ENCODE measurements at regions not wholly inside any gene's neighbourhood (a gene's known extent, or its start where the extent isn't known, plus 50 kb on each side); places are given as distances from the start of the nearest gene placed in this dataset.
"Not testable (repeated sequence)": the region's sequence is repeated elsewhere in the genome, so short reads cannot be mapped to it uniquely, and the experiment has no call there.

DNA sequence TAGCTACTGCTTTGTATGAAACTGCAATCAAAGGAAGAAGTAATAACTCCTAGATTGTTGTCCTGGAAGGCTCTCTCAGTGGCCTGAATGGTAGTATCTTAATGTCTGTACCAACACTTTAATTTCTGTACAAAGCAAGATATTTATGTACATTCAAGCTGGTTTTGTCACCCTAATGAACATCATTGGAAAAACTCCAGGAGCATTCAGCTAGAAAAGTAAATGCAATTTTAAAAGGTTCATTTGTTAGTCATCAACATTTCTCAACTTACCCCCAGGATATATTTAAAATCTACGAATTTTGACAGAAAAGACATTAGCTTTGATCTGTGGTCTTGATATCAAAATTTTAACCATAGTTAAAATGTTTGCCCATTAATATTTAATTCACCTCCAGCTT, 80.0 kb upstream of the FGF13 start:
- intact Hi-C loops (cut with DNase I) = no loop called here
- no peak for DNase-seq

DNA sequence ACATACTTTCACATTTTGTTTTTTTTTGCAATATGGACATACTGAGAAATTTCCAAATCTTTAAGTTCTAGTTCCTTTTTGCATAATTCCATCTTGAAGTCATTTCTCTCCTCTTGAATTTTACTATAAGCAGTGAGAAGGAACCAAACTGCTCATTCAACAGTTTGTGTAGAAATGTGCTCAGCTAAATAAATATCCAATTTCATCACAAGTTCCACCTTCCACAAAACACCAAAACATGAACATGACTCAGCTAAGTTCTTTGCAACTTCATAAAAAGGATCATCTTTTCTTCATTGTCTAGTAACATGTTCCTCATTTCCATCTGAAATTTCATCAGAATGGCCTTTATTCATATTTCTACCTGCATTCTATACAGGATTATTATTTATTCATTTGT, 77.3 kb upstream of the FGF13 start:
- no peak for DNase-seq
- intact Hi-C loops (cut with DNase I) = no loop called here

DNA sequence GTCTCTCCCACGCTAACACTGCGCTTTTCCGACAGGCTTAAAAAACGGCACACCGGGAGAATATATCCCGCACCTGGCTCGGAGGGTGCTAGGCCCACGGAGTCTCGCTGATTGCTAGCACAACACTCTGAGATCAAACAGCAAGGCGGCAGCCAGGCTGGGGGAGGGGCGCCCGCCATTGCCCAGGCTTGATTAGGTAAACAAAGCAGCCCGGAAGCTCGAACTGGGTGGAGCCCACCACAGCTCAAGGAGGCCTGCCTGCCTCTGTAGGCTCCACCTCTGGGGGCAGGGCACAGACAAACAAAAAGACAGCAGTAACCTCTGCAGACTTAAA, 67.0 kb upstream of the FGF13 start:
- DNase-seq = not testable (repeated sequence)
- intact Hi-C loops (cut with DNase I) = loop anchor here (10.0 kb wide), 1 partner anchor 776 kb away; no protein-coding TSS in a partner anchor

DNA sequence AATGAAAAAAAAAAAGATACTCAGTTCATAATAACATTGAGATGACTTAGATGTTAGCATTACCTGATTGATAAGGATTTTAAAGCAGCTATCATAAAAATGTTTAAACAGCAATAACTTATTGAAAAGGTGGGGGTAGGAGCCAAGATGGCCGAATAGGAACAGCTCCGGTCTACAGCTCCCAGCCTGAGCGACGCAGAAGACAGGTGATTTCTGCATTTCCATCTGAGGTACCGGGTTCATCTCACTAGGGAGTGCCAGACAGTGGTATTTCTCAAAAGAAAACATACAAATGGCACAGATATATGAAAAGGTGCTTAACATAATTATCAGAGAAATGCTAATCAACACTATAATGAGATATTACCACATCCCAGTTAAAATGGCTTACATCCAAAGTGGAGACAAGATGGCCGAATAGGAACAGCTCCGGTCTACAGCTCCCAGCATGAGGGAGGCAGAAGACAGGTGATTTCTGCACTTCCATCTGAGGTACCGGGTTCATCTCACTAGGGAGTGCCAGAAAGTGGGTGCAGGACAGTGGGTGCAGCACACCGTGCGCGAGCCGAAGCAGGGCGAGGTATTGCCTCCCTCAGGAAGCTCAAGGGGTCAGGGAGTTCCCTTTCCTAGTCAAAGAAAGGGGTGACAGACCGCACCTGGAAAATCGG, 66.5 kb upstream of the FGF13 start:
- intact Hi-C loops (cut with DNase I) = loop anchor here (10.0 kb wide), 1 partner anchor 777 kb away; no protein-coding TSS in a partner anchor
- not testable (repeated sequence) for DNase-seq

DNA sequence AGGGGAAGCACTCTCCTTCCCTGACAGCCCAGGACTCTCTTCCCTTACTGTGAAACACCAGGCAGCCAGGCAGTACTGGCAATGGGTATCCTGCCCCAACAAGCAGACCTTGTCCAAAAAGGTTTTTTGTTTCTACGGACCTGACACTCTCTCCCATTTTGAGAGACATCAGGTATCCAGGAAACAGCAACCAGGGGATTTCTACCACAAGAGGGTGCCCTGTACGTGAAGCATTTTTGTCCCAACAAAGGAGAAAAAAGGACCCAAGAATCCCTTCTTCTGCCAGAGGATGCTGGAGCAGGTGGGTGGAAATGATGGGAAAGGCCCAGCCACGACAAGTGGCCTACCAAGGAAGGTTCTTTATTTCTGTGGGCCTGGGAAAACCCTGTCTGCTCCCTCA, 65.7 kb upstream of the FGF13 start:
- DNase-seq = no peak
- intact Hi-C loops (cut with DNase I) = loop anchor here (10.0 kb wide), 1 partner anchor 778 kb away; no protein-coding TSS in a partner anchor

DNA sequence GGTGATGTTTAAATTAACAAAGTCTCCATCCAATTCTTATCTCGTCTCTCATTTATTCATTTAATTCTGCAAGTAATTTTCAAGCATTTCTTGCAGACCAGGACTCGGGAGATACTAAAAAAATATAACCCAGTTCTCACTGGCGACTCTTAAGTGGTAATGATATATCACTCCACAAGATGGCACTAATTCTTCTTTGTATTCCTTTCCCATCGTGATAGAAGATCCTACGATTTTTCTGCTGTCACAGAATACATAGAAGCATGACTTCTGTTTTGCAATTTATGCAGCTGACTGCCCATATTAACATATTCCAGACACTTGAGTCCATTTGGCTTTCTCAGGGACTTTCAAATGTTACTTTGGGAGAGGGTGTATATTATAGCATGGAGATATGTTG, 64.0 kb upstream of the FGF13 start:
- no peak for DNase-seq
- intact Hi-C loops (cut with DNase I) = loop anchor here (10.0 kb wide), 1 partner anchor 779 kb away; no protein-coding TSS in a partner anchor

DNA sequence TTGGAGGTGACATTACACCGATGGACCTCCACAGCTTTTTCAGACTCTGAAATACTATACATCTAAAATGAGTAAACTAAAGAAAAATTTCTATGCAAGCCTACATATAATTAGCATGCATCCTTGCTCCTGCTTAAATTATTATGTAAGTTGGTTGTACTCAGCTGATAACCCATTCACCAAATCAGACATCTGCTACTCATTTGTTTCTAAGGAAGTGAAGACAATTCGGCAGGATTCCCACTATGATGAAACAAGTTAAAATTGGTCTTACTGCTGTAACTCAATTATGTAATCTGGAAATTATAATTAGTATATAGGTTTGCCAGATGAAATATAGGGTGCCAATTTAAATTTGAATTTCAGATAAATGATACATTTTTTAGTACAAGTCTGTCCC, 59.5 kb upstream of the FGF13 start:
- DNase-seq = no peak
- intact Hi-C loops (cut with DNase I) = loop anchor here (10.0 kb wide), 1 partner anchor 784 kb away; no protein-coding TSS in a partner anchor

DNA sequence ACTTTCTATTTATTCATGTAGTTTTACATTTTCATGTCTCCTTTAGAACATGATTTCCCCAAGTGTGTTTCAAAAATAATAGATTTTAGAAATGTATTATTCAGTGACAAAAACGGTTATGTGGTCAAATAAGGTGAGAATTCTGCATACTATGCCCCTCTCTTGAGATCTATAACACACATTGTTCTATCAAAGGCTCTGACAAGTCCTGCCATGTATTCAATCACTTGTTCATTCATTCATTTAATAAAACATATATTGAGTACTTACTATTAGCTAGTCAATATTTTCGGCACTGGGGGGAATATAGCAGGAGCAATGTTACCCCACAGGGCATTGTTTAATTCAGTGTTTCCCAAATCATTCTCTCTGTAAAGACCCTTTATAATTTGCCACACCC, 58.4 kb upstream of the FGF13 start:
- no peak for DNase-seq
- intact Hi-C loops (cut with DNase I) = loop anchor here (10.0 kb wide), 1 partner anchor 785 kb away; no protein-coding TSS in a partner anchor

DNA sequence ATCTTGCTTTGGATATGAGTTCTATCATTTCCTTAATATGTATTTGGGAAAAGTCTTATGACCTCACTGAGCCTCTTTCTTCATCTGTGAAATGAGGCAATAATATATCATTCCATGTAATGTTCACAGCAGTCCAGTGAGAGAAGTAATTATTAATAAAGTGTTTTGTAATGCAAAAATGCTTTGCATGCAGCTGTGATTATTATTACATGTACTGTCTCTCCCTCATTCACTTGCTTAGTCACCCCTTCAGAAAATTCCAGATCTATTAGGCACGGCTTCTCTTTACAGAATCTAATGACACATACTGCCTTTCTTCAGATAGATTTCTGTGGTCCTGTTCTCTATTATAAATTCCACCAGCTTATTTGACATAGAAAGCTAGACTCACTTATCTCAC, 53.5 kb upstream of the FGF13 start:
- intact Hi-C loops (cut with DNase I) = no loop called here

DNA sequence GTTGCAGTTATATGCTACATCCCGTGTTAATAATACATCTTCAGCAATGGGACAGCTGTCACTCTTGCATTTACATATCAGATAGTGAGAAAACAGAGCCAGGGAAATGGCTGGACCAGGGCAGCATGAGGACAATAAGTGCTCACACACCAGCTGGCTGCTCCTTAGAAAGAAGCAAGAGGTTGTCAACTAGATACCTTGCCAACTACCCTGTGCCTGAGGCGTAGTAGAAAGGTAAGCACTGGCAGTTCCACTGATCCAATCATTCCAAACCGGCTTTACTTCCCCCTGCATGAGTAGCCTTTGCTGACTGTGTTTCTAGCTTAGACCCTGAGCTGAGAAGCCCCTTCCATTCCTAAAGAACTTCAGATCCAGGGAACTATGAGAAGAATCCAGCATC, 52.2 kb upstream of the FGF13 start:
- no peak for DNase-seq
- intact Hi-C loops (cut with DNase I) = no loop called here

More for the DNA sequence above, 53.5 kb upstream of the FGF13 start:
- no peak for DNase-seq

DNA sequence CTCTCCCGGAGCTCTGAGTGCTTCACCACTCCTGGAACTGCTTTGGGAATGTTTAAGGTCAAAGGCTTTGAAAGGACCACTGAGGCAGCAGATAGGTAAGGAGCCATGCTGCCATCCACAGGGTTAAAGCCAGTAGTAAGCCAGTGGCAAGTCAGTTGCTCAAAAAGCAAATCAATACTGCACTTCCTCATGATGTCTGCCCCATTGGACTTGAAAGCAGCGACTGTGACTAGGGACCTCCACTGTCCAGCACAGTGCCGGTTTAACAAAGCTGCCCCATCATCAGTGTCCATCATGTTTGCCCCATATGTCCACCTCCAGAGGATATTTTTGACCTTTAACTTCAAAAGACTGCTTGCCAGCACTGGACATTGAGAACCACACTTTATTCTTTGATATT, 49.9 kb upstream of the FGF13 start:
- intact Hi-C loops (cut with DNase I) = no loop called here
- DNase-seq = no peak

Data from posterior cingulate gyrus (tissue), 11 donors.